SK-N-SH (cell line): ENCODE measurements at regions not wholly inside any gene's neighbourhood (a gene's known extent, or its start where the extent isn't known, plus 50 kb on each side); places are given as distances from the start of the nearest gene placed in this dataset.

Source experiments
- ELF1 ChIP-seq: IDR thresholded peaks from 2 replicates; pipeline ENCODE4 v1.4.0; 2012
- EZH2phosphoT487 ChIP-seq: fragments of 200-600 bp; sonication (generic); IDR thresholded peaks from 2 replicates; pipeline ENCODE4 v1.6.1; 2017; ENCODE audit warnings: low read depth, mixed run types, mild to moderate bottlenecking, antibody characterized with exemption, moderate library complexity, borderline replicate concordance
- MXI1 ChIP-seq: IDR thresholded peaks from 2 replicates; pipeline ENCODE4 v1.6.1; 2012; ENCODE audit warnings: mild to moderate bottlenecking, low read depth, low read length, improper control_type of control experiment
- POLR2AphosphoS5 ChIP-seq: IDR thresholded peaks from 2 replicates; pipeline ENCODE4 v1.6.1; 2012; ENCODE audit warnings: low read depth, low read length
- RAD21 ChIP-seq: IDR thresholded peaks from 2 replicates; pipeline ENCODE4 v1.6.1; 2012; ENCODE audit warnings: mild to moderate bottlenecking, low read length
- RFX5 ChIP-seq: IDR thresholded peaks from 2 replicates; pipeline ENCODE4 v1.6.1; 2012; ENCODE audit warnings: mild to moderate bottlenecking, improper control_type of control experiment, low read length
- RXRA ChIP-seq: IDR thresholded peaks from 2 replicates; pipeline ENCODE4 v1.4.0; 2012; ENCODE audit warnings: low read depth, mild to moderate bottlenecking, borderline replicate concordance
- SIN3A ChIP-seq: IDR thresholded peaks from 2 replicates; pipeline ENCODE4 v1.6.1; 2012; ENCODE audit warnings: low read depth, mild to moderate bottlenecking, low read length, moderate library complexity, borderline replicate concordance
- SMC3 ChIP-seq: IDR thresholded peaks from 2 replicates; pipeline ENCODE4 v1.6.1; 2012; ENCODE audit warnings: low read depth, low read length, improper control_type of control experiment
- TEAD4 ChIP-seq: IDR thresholded peaks from 2 replicates; pipeline ENCODE4 v1.4.0; 2012; ENCODE audit warnings: mild to moderate bottlenecking, borderline replicate concordance; ENCODE audit not compliant: insufficient read depth
- YY1 ChIP-seq: IDR thresholded peaks from 2 replicates; pipeline ENCODE4 v1.4.0; 2012; ENCODE audit warnings: low read depth, mild to moderate bottlenecking
- TF ChIP-seq, protein P1 (sequence below): fragments of 200-600 bp; sonication (generic); IDR thresholded peaks from 2 replicates; pipeline ENCODE4 v1.6.1; 2017; ENCODE audit warnings: antibody characterized with exemption, mild to moderate bottlenecking, moderate library complexity
- TF ChIP-seq, protein P2 (sequence below): IDR thresholded peaks from 2 replicates; pipeline ENCODE4 v1.4.0; 2012; ENCODE audit warnings: low read depth, borderline replicate concordance
- TF ChIP-seq, protein P3 (sequence below): IDR thresholded peaks from 2 replicates; pipeline ENCODE4 v1.6.1; 2012; ENCODE audit warnings: mild to moderate bottlenecking, low read depth, low read length, moderate library complexity

DNA sequence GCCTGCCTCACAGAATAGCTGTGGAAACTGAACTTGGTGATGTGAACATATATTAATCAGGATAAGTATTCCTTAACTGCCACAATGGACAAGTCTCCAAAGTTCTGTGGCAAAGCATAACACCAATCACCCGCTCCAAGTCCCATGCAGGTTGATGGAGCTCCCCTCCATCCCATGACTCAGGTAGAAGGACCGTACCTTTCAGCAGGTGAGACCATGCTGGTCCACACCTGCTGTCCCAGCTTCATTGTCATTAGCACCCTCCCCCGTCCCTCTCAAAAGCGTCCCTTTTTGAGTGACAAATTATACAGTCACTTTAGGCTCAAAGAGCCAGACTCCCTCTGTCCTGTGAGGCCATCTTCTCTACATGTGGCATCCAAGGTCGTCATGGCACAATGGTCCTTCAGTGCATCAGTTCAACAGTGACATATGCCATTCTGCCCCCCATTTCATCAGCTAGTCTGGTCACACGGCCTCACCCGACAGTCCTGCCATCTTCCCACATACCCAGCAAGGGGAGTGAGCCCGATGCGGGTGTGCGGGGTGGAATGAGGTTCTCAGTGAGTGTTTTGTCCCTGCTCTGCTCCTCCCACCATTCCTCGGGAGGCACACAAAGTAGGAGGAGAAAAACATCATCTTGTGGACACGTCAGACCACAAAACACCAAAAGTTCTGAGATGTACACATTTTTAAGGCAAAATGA is 136.7 kb upstream of the MYCN start:
- TF ChIP-seq, protein P1, sequence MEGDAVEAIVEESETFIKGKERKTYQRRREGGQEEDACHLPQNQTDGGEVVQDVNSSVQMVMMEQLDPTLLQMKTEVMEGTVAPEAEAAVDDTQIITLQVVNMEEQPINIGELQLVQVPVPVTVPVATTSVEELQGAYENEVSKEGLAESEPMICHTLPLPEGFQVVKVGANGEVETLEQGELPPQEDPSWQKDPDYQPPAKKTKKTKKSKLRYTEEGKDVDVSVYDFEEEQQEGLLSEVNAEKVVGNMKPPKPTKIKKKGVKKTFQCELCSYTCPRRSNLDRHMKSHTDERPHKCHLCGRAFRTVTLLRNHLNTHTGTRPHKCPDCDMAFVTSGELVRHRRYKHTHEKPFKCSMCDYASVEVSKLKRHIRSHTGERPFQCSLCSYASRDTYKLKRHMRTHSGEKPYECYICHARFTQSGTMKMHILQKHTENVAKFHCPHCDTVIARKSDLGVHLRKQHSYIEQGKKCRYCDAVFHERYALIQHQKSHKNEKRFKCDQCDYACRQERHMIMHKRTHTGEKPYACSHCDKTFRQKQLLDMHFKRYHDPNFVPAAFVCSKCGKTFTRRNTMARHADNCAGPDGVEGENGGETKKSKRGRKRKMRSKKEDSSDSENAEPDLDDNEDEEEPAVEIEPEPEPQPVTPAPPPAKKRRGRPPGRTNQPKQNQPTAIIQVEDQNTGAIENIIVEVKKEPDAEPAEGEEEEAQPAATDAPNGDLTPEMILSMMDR = no peak
- no peak for TF ChIP-seq TEAD4
- no peak for TF ChIP-seq EZH2phosphoT487
- TF ChIP-seq RXRA = no peak
- TF ChIP-seq RFX5 = no peak
- TF ChIP-seq YY1 = no peak
- no peak for TF ChIP-seq ELF1
- TF ChIP-seq, protein P2, sequence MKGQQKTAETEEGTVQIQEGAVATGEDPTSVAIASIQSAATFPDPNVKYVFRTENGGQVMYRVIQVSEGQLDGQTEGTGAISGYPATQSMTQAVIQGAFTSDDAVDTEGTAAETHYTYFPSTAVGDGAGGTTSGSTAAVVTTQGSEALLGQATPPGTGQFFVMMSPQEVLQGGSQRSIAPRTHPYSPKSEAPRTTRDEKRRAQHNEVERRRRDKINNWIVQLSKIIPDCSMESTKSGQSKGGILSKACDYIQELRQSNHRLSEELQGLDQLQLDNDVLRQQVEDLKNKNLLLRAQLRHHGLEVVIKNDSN = no peak
- TF ChIP-seq SIN3A = no peak
- no peak for TF ChIP-seq SMC3
- no peak for TF ChIP-seq RAD21
- TF ChIP-seq, protein P3, sequence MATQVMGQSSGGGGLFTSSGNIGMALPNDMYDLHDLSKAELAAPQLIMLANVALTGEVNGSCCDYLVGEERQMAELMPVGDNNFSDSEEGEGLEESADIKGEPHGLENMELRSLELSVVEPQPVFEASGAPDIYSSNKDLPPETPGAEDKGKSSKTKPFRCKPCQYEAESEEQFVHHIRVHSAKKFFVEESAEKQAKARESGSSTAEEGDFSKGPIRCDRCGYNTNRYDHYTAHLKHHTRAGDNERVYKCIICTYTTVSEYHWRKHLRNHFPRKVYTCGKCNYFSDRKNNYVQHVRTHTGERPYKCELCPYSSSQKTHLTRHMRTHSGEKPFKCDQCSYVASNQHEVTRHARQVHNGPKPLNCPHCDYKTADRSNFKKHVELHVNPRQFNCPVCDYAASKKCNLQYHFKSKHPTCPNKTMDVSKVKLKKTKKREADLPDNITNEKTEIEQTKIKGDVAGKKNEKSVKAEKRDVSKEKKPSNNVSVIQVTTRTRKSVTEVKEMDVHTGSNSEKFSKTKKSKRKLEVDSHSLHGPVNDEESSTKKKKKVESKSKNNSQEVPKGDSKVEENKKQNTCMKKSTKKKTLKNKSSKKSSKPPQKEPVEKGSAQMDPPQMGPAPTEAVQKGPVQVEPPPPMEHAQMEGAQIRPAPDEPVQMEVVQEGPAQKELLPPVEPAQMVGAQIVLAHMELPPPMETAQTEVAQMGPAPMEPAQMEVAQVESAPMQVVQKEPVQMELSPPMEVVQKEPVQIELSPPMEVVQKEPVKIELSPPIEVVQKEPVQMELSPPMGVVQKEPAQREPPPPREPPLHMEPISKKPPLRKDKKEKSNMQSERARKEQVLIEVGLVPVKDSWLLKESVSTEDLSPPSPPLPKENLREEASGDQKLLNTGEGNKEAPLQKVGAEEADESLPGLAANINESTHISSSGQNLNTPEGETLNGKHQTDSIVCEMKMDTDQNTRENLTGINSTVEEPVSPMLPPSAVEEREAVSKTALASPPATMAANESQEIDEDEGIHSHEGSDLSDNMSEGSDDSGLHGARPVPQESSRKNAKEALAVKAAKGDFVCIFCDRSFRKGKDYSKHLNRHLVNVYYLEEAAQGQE = no peak
- no peak for TF ChIP-seq POLR2AphosphoS5
- no peak for TF ChIP-seq MXI1
